HG02678 (cell line): ENCODE measurements at regions not wholly inside any gene's neighbourhood (a gene's known extent, or its start where the extent isn't known, plus 50 kb on each side); places are given as distances from the start of the nearest gene placed in this dataset.
"Not testable (repeated sequence)": the region's sequence is repeated elsewhere in the genome, so short reads cannot be mapped to it uniquely, and the experiment has no call there.

Experiments
- ATAC-seq: cut with Tn5 transposase; IDR thresholded peaks from one replicate; pipeline ENCODE4 v1.9.1; 2021; ENCODE audit warnings: mild to moderate bottlenecking, moderate library complexity; ENCODE audit not compliant: unreplicated experiment

- ATAC-seq, result no peak
These were observed 673.9 kb downstream of the FLRT2 start for GRCh38 chr14:86203843-86204242.

- ATAC-seq, result no peak
These were observed 666.5 kb downstream of the FLRT2 start for GRCh38 chr14:86196471-86196870.

- ATAC-seq, result no peak
These were observed 663.8 kb downstream of the FLRT2 start for GRCh38 chr14:86193756-86194155.

- no peak for ATAC-seq
These were observed 650.0 kb downstream of the FLRT2 start for GRCh38 chr14:86179980-86180379.

GRCh38 chr14:86168371-86168770 is 638.4 kb downstream of the FLRT2 start:
- ATAC-seq, result no peak

GRCh38 chr14:86166541-86166940 is 636.6 kb downstream of the FLRT2 start:
- no peak for ATAC-seq

GRCh38 chr14:86153480-86153879 is 623.5 kb downstream of the FLRT2 start:
- no peak for ATAC-seq

- ATAC-seq, result no peak
These were observed 613.3 kb downstream of the FLRT2 start for GRCh38 chr14:86143248-86143647.

- ATAC-seq, result no peak
These were observed 612.0 kb downstream of the FLRT2 start for GRCh38 chr14:86141966-86142365.

- no peak for ATAC-seq
These were observed 599.5 kb downstream of the FLRT2 start for GRCh38 chr14:86129426-86129825.

- ATAC-seq, result no peak
These were observed 594.4 kb downstream of the FLRT2 start for GRCh38 chr14:86124328-86124727.

GRCh38 chr14:86115972-86116371 is 586.0 kb downstream of the FLRT2 start:
- no peak for ATAC-seq

- ATAC-seq, result not testable (repeated sequence)
These were observed 580.9 kb downstream of the FLRT2 start for GRCh38 chr14:86110871-86111270.

GRCh38 chr14:86104691-86105265 is 574.8 kb downstream of the FLRT2 start:
- ATAC-seq, result no peak

GRCh38 chr14:86094512-86094911 is 564.6 kb downstream of the FLRT2 start:
- ATAC-seq, result no peak

GRCh38 chr14:86091811-86092210 is 561.9 kb downstream of the FLRT2 start:
- ATAC-seq, result no peak

GRCh38 chr14:86088156-86088555 is 558.2 kb downstream of the FLRT2 start:
- no peak for ATAC-seq

GRCh38 chr14:86087377-86087776 is 557.4 kb downstream of the FLRT2 start:
- ATAC-seq, result no peak

- no peak for ATAC-seq
These were observed 557.0 kb downstream of the FLRT2 start for GRCh38 chr14:86086962-86087361.

- no peak for ATAC-seq
These were observed 554.2 kb downstream of the FLRT2 start for GRCh38 chr14:86084097-86084496.

- no peak for ATAC-seq
These were observed 553.7 kb downstream of the FLRT2 start for GRCh38 chr14:86083616-86084015.

GRCh38 chr14:86072116-86072894 is 542.4 kb downstream of the FLRT2 start:
- ATAC-seq, result no peak

- no peak for ATAC-seq
These were observed 536.7 kb downstream of the FLRT2 start for GRCh38 chr14:86066651-86067050.
